ENCODE measurements at regions not wholly inside any gene's neighbourhood (a gene's known extent, or its start where the extent isn't known, plus 50 kb on each side); places are given as distances from the start of the nearest gene placed in this dataset.

- no peak for TF ChIP-seq TAF1 (IDR thresholded peaks at IDR 0.05; ENCODE audit: low read depth, low read length)
- TF ChIP-seq POLR2AphosphoS5 (IDR thresholded peaks at IDR 0.05; ENCODE audit: low read depth, low read length), result no peak
- no peak for TF ChIP-seq POLR2A (IDR thresholded peaks at IDR 0.05; ENCODE audit: low read depth, low read length)
Observed at GRCh38 chr3:194076475-194076874, 59.5 kb upstream of the HES1 start.
